ENCODE measurements at regions not wholly inside any gene's neighbourhood (a gene's known extent, or its start where the extent isn't known, plus 50 kb on each side); places are given as distances from the start of the nearest gene placed in this dataset.

DNA sequence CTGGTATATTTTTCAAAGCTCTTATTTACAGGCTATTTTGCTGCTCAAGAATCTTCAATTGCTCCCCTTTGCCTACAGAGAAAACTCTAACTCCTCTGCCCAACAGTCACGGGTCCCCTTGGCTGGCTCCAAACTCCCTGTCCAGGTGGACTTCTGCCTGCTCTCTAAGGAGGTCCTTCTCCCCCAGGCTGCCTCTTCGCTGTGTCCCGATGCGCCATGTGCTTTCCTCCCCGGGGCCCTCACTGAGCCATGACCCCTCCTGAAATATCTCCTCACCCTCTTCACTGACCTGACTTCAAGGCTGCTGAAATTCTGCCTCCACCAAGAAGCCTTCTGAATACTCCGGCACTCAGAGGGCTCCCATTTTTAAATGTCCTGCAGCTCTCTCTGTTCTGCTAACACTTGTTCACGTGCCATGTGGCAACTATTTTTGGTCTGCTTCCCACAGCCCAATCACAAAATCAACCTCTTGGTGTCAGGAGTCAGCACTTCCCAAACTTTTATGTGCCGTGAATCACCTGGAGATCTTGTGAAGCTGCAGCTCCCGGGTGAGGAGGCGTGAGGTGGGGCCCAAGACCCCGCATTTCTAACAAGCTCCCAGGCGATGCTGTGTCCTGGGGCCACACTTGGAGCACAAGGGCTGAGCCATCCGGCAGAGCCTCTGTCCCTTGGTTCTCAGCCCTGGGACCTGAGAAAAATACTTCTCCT is 85.7 kb upstream of the COL13A1 start:
- Histone ChIP-seq H3K9ac (ENCODE audit: low read length in 5 of 5) (no peak overlapping the region), H3K27me3 (ENCODE audit: control insufficient read depth in 5 of 5, insufficient read depth in 4 of 5, low read length in 5 of 5) (peaks cover 4 to 21% (median 16%) of the 10 kb centered on the region in 5 donors), H3K36me3 (ENCODE audit: control insufficient read depth in 5 of 5, insufficient read depth in 5 of 5, low read length in 5 of 5) (no peaks in the 10 kb centered on the region), H3K27ac (ENCODE audit: low read depth, low read length) (no peak overlapping the region), H3K4me3 (ENCODE audit: low read depth in 1 of 5, low read length in 5 of 5) (no peak overlapping the region), H3K4me1 (ENCODE audit: control insufficient read depth in 5 of 5, insufficient read depth in 5 of 5, low read length in 5 of 5) (no peaks in the 10 kb centered on the region), H3K9me3 (ENCODE audit: control insufficient read depth in 5 of 5, low read length in 5 of 5) (no peaks in the 10 kb centered on the region)

- no peaks in the 10 kb centered on the region for H3K36me3 ChIP-seq (ENCODE audit: control insufficient read depth in 5 of 5, insufficient read depth in 5 of 5, low read length in 5 of 5)
- H3K27me3 ChIP-seq (ENCODE audit: control insufficient read depth in 5 of 5, insufficient read depth in 4 of 5, low read length in 5 of 5) = peaks cover 8 to 20% (median 15%) of the 10 kb centered on the region in 5 donors
- H3K9ac ChIP-seq (ENCODE audit: low read length in 5 of 5) = no peak overlapping the region
- H3K27ac ChIP-seq (ENCODE audit: low read depth, low read length) = no peak overlapping the region
- H3K9me3 ChIP-seq (ENCODE audit: control insufficient read depth in 5 of 5, low read length in 5 of 5) = peaks cover 0 to 6% (median 0%) of the 10 kb centered on the region in 5 donors
- no peaks in the 10 kb centered on the region for H3K4me1 ChIP-seq (ENCODE audit: control insufficient read depth in 5 of 5, insufficient read depth in 5 of 5, low read length in 5 of 5)
- H3K4me3 ChIP-seq (ENCODE audit: low read depth in 1 of 5, low read length in 5 of 5) = no peak overlapping the region
Observed at GRCh38 chr10:69716711-69717560, 84.8 kb upstream of the COL13A1 start.

GRCh38 chr10:69718951-69719350 is 82.8 kb upstream of the COL13A1 start:
- Histone ChIP-seq H3K4me1 (ENCODE audit: control insufficient read depth in 5 of 5, insufficient read depth in 5 of 5, low read length in 5 of 5) (no peaks in the 10 kb centered on the region), H3K27ac (ENCODE audit: low read depth, low read length) (no peak overlapping the region), H3K9ac (ENCODE audit: low read length in 5 of 5) (no peak overlapping the region), H3K4me3 (ENCODE audit: low read depth in 1 of 5, low read length in 5 of 5) (no peak overlapping the region), H3K27me3 (ENCODE audit: control insufficient read depth in 5 of 5, insufficient read depth in 4 of 5, low read length in 5 of 5) (peaks cover 5 to 16% (median 12%) of the 10 kb centered on the region in 5 donors), H3K9me3 (ENCODE audit: control insufficient read depth in 5 of 5, low read length in 5 of 5) (peaks cover 0 to 6% (median 0%) of the 10 kb centered on the region in 5 donors), H3K36me3 (ENCODE audit: control insufficient read depth in 5 of 5, insufficient read depth in 5 of 5, low read length in 5 of 5) (no peaks in the 10 kb centered on the region)

- Histone ChIP-seq H3K9ac (ENCODE audit: low read length in 5 of 5) (no peak overlapping the region), H3K4me3 (ENCODE audit: low read depth in 1 of 5, low read length in 5 of 5) (no peak overlapping the region)
Observed at GRCh38 chr10:69721690-69722310, 79.9 kb upstream of the COL13A1 start.

GRCh38 chr10:69723653-69724052 is 78.1 kb upstream of the COL13A1 start:
- no peak overlapping the region for H3K27ac ChIP-seq (ENCODE audit: low read depth, low read length)

More at GRCh38 chr10:69721690-69722310, 79.9 kb upstream of the COL13A1 start:
- H3K36me3 ChIP-seq (ENCODE audit: control insufficient read depth in 5 of 5, insufficient read depth in 5 of 5, low read length in 5 of 5) = no peaks in the 10 kb centered on the region
- H3K9me3 ChIP-seq (ENCODE audit: control insufficient read depth in 5 of 5, low read length in 5 of 5) = peaks cover 0 to 6% (median 0%) of the 10 kb centered on the region in 5 donors
- no peak overlapping the region for H3K27ac ChIP-seq (ENCODE audit: low read depth, low read length)
- peaks cover 0 to 14% (median 9%) of the 10 kb centered on the region in 5 donors for H3K27me3 ChIP-seq (ENCODE audit: control insufficient read depth in 5 of 5, insufficient read depth in 4 of 5, low read length in 5 of 5)
- H3K4me1 ChIP-seq (ENCODE audit: control insufficient read depth in 5 of 5, insufficient read depth in 5 of 5, low read length in 5 of 5) = no peaks in the 10 kb centered on the region

DNA sequence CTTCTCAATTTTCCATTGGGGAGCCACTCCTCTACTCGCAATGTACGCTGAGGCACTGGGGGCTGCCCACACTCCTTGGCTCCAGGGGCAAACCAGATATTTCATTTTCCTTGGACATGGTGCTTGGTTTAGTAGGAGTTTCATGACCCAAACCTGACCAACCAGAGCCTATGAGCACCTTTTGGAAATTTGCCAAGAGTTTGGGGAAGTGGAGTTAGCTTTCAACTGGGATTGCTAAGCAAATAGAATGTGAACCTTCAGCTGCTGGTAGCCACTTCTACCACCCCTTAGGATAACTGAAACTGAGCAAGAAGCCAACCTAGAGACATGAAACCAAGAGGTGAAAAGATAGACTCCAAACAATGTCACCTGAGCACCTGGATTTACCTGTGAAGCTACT is 74.9 kb upstream of the COL13A1 start:
- Histone ChIP-seq H3K9me3 (ENCODE audit: control insufficient read depth in 5 of 5, low read length in 5 of 5) (no peaks in the 10 kb centered on the region), H3K4me1 (ENCODE audit: control insufficient read depth in 5 of 5, insufficient read depth in 5 of 5, low read length in 5 of 5) (peaks cover 0 to 4% (median 0%) of the 10 kb centered on the region in 5 donors), H3K36me3 (ENCODE audit: control insufficient read depth in 5 of 5, insufficient read depth in 5 of 5, low read length in 5 of 5) (no peaks in the 10 kb centered on the region), H3K4me3 (ENCODE audit: low read depth in 1 of 5, low read length in 5 of 5) (no peak overlapping the region), H3K27ac (ENCODE audit: low read depth, low read length) (no peak overlapping the region), H3K27me3 (ENCODE audit: control insufficient read depth in 5 of 5, insufficient read depth in 4 of 5, low read length in 5 of 5) (peaks cover 0 to 20% (median 7%) of the 10 kb centered on the region in 5 donors), H3K9ac (ENCODE audit: low read length in 5 of 5) (no peak overlapping the region)

More at GRCh38 chr10:69723653-69724052, 78.1 kb upstream of the COL13A1 start:
- Histone ChIP-seq H3K9me3 (ENCODE audit: control insufficient read depth in 5 of 5, low read length in 5 of 5) (peaks cover 0 to 6% (median 0%) of the 10 kb centered on the region in 5 donors), H3K4me3 (ENCODE audit: low read depth in 1 of 5, low read length in 5 of 5) (no peak overlapping the region), H3K4me1 (ENCODE audit: control insufficient read depth in 5 of 5, insufficient read depth in 5 of 5, low read length in 5 of 5) (peaks cover 0 to 4% (median 0%) of the 10 kb centered on the region in 5 donors), H3K9ac (ENCODE audit: low read length in 5 of 5) (no peak overlapping the region), H3K27me3 (ENCODE audit: control insufficient read depth in 5 of 5, insufficient read depth in 4 of 5, low read length in 5 of 5) (peaks cover 0 to 12% (median 7%) of the 10 kb centered on the region in 5 donors), H3K36me3 (ENCODE audit: control insufficient read depth in 5 of 5, insufficient read depth in 5 of 5, low read length in 5 of 5) (no peaks in the 10 kb centered on the region)

DNA sequence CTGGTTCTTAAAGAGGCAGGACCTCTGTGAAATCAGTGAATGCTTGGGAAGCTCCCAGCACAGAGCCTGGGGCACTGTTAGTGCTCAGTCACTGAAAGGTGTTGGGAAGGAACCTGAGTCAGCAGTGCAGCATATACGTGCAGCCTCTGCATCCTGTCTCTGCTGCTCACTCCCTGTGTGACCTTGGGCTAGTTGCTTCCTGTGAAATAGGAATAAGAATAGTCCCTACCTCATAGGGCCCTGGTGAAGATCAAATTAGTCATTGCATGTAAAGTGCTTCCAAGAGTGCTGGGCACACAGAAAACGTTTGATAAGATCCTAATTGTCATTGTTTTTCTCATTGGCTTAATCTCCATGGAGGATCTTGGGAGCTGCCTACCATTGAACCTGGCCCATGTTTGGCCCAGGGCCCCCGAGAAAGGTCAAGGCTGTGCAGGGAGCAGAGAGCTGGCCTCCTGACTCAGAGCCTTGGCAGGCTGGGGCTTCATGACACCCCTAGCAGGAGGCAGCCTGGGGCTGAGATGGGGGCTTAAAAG is 73.3 kb upstream of the COL13A1 start:
- Histone ChIP-seq H3K27ac (ENCODE audit: low read depth, low read length) (no peak overlapping the region), H3K9me3 (ENCODE audit: control insufficient read depth in 5 of 5, low read length in 5 of 5) (no peaks in the 10 kb centered on the region), H3K27me3 (ENCODE audit: control insufficient read depth in 5 of 5, insufficient read depth in 4 of 5, low read length in 5 of 5) (peaks cover 0 to 34% (median 6%) of the 10 kb centered on the region in 5 donors), H3K4me3 (ENCODE audit: low read depth in 1 of 5, low read length in 5 of 5) (no peak overlapping the region), H3K9ac (ENCODE audit: low read length in 5 of 5) (no peak overlapping the region), H3K36me3 (ENCODE audit: control insufficient read depth in 5 of 5, insufficient read depth in 5 of 5, low read length in 5 of 5) (no peaks in the 10 kb centered on the region), H3K4me1 (ENCODE audit: control insufficient read depth in 5 of 5, insufficient read depth in 5 of 5, low read length in 5 of 5) (peaks cover 0 to 4% (median 0%) of the 10 kb centered on the region in 5 donors)

DNA sequence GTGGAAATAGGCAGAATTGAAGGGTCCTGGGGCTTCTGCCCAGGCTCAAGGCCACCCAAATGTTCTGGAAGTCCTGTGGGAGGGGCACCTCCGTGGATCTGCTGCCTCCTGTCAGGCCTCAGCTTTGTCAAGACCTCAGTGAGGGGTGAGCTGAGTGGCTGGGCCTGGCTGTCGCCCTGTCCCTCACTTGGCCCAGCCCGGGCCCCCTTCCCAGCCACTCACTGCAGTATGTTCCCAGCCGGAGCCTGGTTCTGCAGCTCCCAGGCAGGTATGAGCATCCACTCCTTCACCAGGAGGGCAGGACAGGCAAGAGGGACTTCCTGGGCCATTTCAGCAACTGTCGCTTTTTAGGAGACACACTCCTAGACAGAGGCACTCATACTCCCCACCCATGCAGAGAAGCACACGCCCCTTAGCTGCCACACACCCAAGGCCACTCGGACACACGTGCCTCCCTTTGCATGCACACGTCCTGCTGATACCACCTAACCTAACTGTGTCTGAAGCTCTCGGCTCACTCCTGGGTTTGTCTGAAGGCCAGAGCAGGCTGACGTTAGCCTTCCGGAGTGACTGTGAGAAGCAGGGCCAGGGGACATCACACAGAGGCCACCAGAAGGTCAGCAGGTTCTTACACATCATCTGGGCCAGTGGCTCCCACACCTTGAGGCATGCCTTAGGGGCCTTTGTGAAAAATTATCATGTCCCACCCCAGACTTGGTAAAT is 72.2 kb upstream of the COL13A1 start:
- Histone ChIP-seq H3K27me3 (ENCODE audit: control insufficient read depth in 5 of 5, insufficient read depth in 4 of 5, low read length in 5 of 5) (peaks cover 0 to 29% (median 6%) of the 10 kb centered on the region in 5 donors), H3K36me3 (ENCODE audit: control insufficient read depth in 5 of 5, insufficient read depth in 5 of 5, low read length in 5 of 5) (no peaks in the 10 kb centered on the region), H3K9ac (ENCODE audit: low read length in 5 of 5) (no peak overlapping the region), H3K4me3 (ENCODE audit: low read depth in 1 of 5, low read length in 5 of 5) (no peak overlapping the region), H3K27ac (ENCODE audit: low read depth, low read length) (no peak overlapping the region), H3K4me1 (ENCODE audit: control insufficient read depth in 5 of 5, insufficient read depth in 5 of 5, low read length in 5 of 5) (peaks cover 0 to 6% (median 0%) of the 10 kb centered on the region in 5 donors), H3K9me3 (ENCODE audit: control insufficient read depth in 5 of 5, low read length in 5 of 5) (no peaks in the 10 kb centered on the region)

All from subcutaneous abdominal adipose tissue (tissue), 5 donors.